Stimulated activated effector memory CD8-positive, alpha-beta T cell treated with anti-CD3 and anti-CD28 coated beads, Interleukin-12 subunit alpha, Interleukin-12 subunit beta, amount 100 ng/mL, for 72 hours (primary cell): ENCODE measurements at regions not wholly inside any gene's neighbourhood (a gene's known extent, or its start where the extent isn't known, plus 50 kb on each side); places are given as distances from the start of the nearest gene placed in this dataset.

Source experiments
- ATAC-seq: fragments of 150-1000 bp; cut with Tn5 transposase; 2 replicates; pipeline ENCODE4 v1.10.0; 2021
- DNase-seq, 2 donors: peaks; one replicate each; pipeline ENCODE4 v3.0.0; 2021 to 2022; ENCODE audit warnings: low spot score in 2 of 2
- H3K27ac Mint-ChIP-seq: one replicate; pipeline ENCODE4 v1.8.0; 2022; ENCODE audit warnings: mild to moderate bottlenecking, mixed read lengths
- H3K36me3 Mint-ChIP-seq: one replicate; pipeline ENCODE4 v1.8.0; 2022; ENCODE audit warnings: mild to moderate bottlenecking, mixed read lengths
- H3K4me1 Mint-ChIP-seq: one replicate; pipeline ENCODE4 v1.8.0; 2022; ENCODE audit warnings: mixed read lengths
- H3K4me3 Mint-ChIP-seq: one replicate; pipeline ENCODE4 v1.8.0; 2022; ENCODE audit warnings: mild to moderate bottlenecking, mixed read lengths
- H3K9me3 Mint-ChIP-seq: one replicate; pipeline ENCODE4 v1.8.0; 2022; ENCODE audit warnings: mixed read lengths

DNA sequence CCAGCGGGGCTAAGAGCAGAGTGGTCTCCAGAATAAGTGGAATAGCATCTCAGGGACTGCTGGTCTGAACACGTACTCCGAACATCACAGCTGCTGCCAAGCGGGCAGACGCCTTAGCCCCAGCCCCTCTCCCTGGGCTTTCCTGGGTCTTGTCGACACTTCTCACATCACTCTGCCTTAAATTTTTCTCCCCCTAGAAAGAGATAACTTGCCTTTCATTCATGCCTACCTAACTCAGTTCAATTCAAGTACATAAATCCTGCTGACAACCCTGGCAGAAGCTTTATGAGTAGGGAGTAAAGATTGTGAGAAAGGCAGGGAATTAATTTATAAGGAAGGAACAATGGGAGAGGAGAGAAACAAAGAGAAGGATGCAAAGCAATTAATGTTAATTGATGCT, 202.9 kb upstream of the TNP1 start:
- Mint-ChIP-seq H3K27ac (no peak overlapping the region), H3K4me3 (no peak overlapping the region), H3K9me3 (peaks cover 2% of the 10 kb centered on the region), H3K4me1 (no peaks in the 10 kb centered on the region), H3K36me3 (no peaks in the 10 kb centered on the region)
- ATAC-seq (no peak), DNase-seq (no peak)

GRCh38 chr2:217061916-217062505, 202.1 kb upstream of the TNP1 start:
- Mint-ChIP-seq H3K4me1 (no peaks in the 10 kb centered on the region), H3K27ac (no peak overlapping the region), H3K9me3 (peaks cover 2% of the 10 kb centered on the region), H3K4me3 (no peak overlapping the region), H3K36me3 (no peaks in the 10 kb centered on the region)
- ATAC-seq, result no peak
- no peak for DNase-seq

- no peak for DNase-seq
These were observed 201.2 kb upstream of the TNP1 start for GRCh38 chr2:217060951-217061547.

GRCh38 chr2:217060516-217060915, 200.7 kb upstream of the TNP1 start:
- H3K9me3 Mint-ChIP-seq, result no peaks in the 10 kb centered on the region
- no peak overlapping the region for H3K27ac Mint-ChIP-seq
- no peaks in the 10 kb centered on the region for H3K4me1 Mint-ChIP-seq
- DNase-seq, result no peak
- ATAC-seq, result no peak
- no peaks in the 10 kb centered on the region for H3K36me3 Mint-ChIP-seq
- H3K4me3 Mint-ChIP-seq, result no peak overlapping the region

More at GRCh38 chr2:217060951-217061547, 201.2 kb upstream of the TNP1 start:
- Mint-ChIP-seq H3K4me1 (no peaks in the 10 kb centered on the region), H3K36me3 (no peaks in the 10 kb centered on the region), H3K4me3 (no peak overlapping the region), H3K9me3 (no peaks in the 10 kb centered on the region), H3K27ac (no peak overlapping the region)
- ATAC-seq, result no peak

GRCh38 chr2:217058791-217059755, 199.2 kb upstream of the TNP1 start:
- H3K4me3 Mint-ChIP-seq, result no peak overlapping the region
- no peak for DNase-seq

GRCh38 chr2:217057773-217058172, 197.9 kb upstream of the TNP1 start:
- no peaks in the 10 kb centered on the region for H3K36me3 Mint-ChIP-seq
- no peak overlapping the region for H3K4me3 Mint-ChIP-seq
- ATAC-seq, result no peak
- no peaks in the 10 kb centered on the region for H3K9me3 Mint-ChIP-seq
- no peak for DNase-seq
- no peak overlapping the region for H3K27ac Mint-ChIP-seq
- no peaks in the 10 kb centered on the region for H3K4me1 Mint-ChIP-seq

More at GRCh38 chr2:217058791-217059755, 199.2 kb upstream of the TNP1 start:
- H3K9me3 Mint-ChIP-seq, result no peaks in the 10 kb centered on the region
- no peaks in the 10 kb centered on the region for H3K4me1 Mint-ChIP-seq
- H3K27ac Mint-ChIP-seq, result no peak overlapping the region
- no peaks in the 10 kb centered on the region for H3K36me3 Mint-ChIP-seq
- ATAC-seq, result no peak

DNA sequence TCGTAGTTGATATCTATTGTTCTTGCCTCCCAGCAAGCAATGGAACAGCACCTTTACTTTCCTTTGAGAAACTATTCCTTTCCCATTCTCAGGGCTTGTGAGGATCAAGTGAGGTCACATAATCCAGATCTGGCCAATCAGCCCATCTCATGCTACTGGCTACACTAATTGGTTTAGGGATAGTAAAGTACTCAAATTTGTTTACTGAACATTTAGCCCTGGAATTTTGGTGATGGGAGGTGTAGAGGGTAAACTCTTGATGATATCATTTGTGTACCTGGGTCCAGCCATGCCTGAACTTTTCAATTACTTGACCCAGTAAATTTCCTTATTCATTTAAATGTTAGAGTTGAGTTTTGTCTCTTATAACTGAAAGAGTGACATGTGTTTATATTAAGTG, 195.8 kb upstream of the TNP1 start:
- H3K27ac Mint-ChIP-seq, result no peak overlapping the region
- ATAC-seq (no peak), DNase-seq (no peak)
- no peaks in the 10 kb centered on the region for H3K36me3 Mint-ChIP-seq
- no peak overlapping the region for H3K4me3 Mint-ChIP-seq
- no peaks in the 10 kb centered on the region for H3K9me3 Mint-ChIP-seq
- H3K4me1 Mint-ChIP-seq, result no peaks in the 10 kb centered on the region

GRCh38 chr2:217054791-217055190, 194.9 kb upstream of the TNP1 start:
- Mint-ChIP-seq H3K9me3 (no peaks in the 10 kb centered on the region), H3K4me1 (no peaks in the 10 kb centered on the region), H3K4me3 (no peak overlapping the region), H3K27ac (no peak overlapping the region), H3K36me3 (no peaks in the 10 kb centered on the region)
- DNase-seq, result no peak
- ATAC-seq, result no peak

- ATAC-seq, result no peak
- Mint-ChIP-seq H3K4me3 (no peak overlapping the region), H3K36me3 (no peaks in the 10 kb centered on the region), H3K4me1 (no peaks in the 10 kb centered on the region), H3K9me3 (no peaks in the 10 kb centered on the region), H3K27ac (no peak overlapping the region)
- no peak for DNase-seq
These were observed 193.2 kb upstream of the TNP1 start for GRCh38 chr2:217052856-217053577.

- Mint-ChIP-seq H3K4me1 (no peaks in the 10 kb centered on the region), H3K27ac (no peak overlapping the region), H3K4me3 (no peak overlapping the region), H3K9me3 (no peaks in the 10 kb centered on the region), H3K36me3 (no peaks in the 10 kb centered on the region)
- no peak for DNase-seq
- no peak for ATAC-seq
These were observed 191.6 kb upstream of the TNP1 start for GRCh38 chr2:217051416-217051815.

DNA sequence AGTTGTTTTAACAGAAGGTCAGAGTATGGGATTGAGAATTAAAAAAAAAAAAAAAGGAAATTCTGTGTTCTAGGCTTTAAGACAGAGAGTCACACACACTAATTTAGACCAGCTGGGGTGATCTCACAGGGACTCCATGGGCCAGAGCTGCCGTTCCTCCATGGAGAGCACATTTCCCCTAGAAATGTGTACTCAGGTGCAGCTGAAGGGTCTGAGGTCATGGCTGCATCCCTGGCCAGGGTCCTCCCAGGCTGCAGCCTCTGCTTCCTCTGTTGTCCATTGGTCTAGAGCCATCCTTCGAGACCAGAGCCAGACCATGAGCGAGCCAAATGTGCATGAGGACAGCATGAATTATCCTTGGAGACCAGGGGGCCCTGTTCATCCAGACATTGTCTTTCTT, 190.1 kb upstream of the TNP1 start:
- Mint-ChIP-seq H3K27ac (no peak overlapping the region), H3K4me3 (no peak overlapping the region), H3K9me3 (no peaks in the 10 kb centered on the region), H3K36me3 (no peaks in the 10 kb centered on the region), H3K4me1 (no peaks in the 10 kb centered on the region)
- no peak for ATAC-seq
- no peak for DNase-seq

DNA sequence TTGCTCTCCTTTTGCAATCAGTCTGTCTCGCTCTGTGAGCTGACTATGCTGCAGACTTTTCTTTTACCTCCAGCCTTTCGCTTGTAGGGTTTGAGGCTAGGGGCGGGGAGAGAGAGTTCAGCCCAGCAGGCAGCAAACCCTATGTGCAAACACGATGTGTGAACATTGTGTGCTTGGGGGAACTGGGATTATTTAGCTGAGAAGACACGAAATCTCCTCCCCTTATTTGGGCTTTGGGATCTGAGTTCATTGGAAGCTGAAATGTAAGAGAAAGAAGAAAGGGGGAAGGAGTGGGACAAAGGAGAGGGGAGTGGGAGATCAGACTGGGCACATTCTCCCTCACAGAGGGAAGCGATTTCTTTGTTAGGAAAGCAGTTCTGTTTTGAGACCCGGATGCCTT, 189.6 kb upstream of the TNP1 start:
- Mint-ChIP-seq H3K36me3 (no peaks in the 10 kb centered on the region), H3K27ac (no peak overlapping the region), H3K4me1 (no peaks in the 10 kb centered on the region), H3K9me3 (no peaks in the 10 kb centered on the region), H3K4me3 (no peak overlapping the region)
- no peak for ATAC-seq
- no peak for DNase-seq

DNA sequence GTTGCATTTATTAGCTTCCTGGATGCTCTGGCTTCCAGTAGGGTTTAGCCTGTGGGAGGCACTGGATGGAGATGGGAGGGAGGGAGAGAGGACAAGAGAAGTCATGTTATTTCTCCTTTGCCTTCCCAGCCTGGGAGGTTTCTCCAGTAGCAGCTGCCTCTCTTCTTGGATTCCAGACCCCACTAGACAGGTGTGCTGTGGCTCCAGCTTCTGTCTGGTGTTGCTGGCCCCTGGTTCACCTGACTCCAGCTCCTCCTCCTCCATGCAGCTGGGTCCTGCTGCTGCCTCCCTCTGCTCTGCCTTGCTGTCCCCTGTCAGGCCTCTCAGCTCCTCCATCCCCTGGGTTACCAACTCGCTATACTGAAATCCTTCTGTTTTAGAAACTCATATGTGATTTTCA, 188.9 kb upstream of the TNP1 start:
- DNase-seq (no peak), ATAC-seq (no peak)
- Mint-ChIP-seq H3K4me1 (no peaks in the 10 kb centered on the region), H3K27ac (no peak overlapping the region), H3K9me3 (no peaks in the 10 kb centered on the region), H3K4me3 (no peak overlapping the region), H3K36me3 (no peaks in the 10 kb centered on the region)

GRCh38 chr2:217047631-217048030, 187.8 kb upstream of the TNP1 start:
- H3K4me1 Mint-ChIP-seq, result no peaks in the 10 kb centered on the region
- ATAC-seq, result no peak

GRCh38 chr2:217047209-217047608, 187.3 kb upstream of the TNP1 start:
- Mint-ChIP-seq H3K4me1 (no peaks in the 10 kb centered on the region), H3K27ac (no peak overlapping the region), H3K4me3 (no peak overlapping the region), H3K36me3 (no peaks in the 10 kb centered on the region), H3K9me3 (no peaks in the 10 kb centered on the region)
- ATAC-seq (no peak), DNase-seq (no peak)

More at GRCh38 chr2:217047631-217048030, 187.8 kb upstream of the TNP1 start:
- Mint-ChIP-seq H3K36me3 (no peaks in the 10 kb centered on the region), H3K9me3 (no peaks in the 10 kb centered on the region), H3K4me3 (no peak overlapping the region), H3K27ac (no peak overlapping the region)
- DNase-seq, result no peak
